Panc1 (cell line): ENCODE measurements at regions not wholly inside any gene's neighbourhood (a gene's known extent, or its start where the extent isn't known, plus 50 kb on each side); places are given as distances from the start of the nearest gene placed in this dataset.

ENCODE experiments used
- CTCF ChIP-seq: fragments of 450-650 bp; IDR thresholded peaks from 2 replicates; pipeline ENCODE4 v1.5.1; 2017; ENCODE audit warnings: mild to moderate bottlenecking
- POLR2AphosphoS5 ChIP-seq: IDR thresholded peaks from 2 replicates; pipeline ENCODE4 v1.6.1; 2012; ENCODE audit warnings: mild to moderate bottlenecking, low read depth, low read length, moderate library complexity
- SIN3A ChIP-seq: IDR thresholded peaks from 2 replicates; pipeline ENCODE4 v1.6.1; 2012; ENCODE audit warnings: low read depth, mild to moderate bottlenecking, low read length, moderate library complexity, borderline replicate concordance; ENCODE audit not compliant: insufficient read depth
- TF ChIP-seq, protein P1 (sequence below), 2 experiments: IDR thresholded peaks; 2 replicates each; pipeline ENCODE4 v1.6.1; 2011 to 2012; ENCODE audit warnings: low read depth in 2 of 2, control low read depth in 1 of 2, low read length in 1 of 2, mild to moderate bottlenecking in 1 of 2, moderate library complexity in 1 of 2; ENCODE audit not compliant: insufficient read depth in 1 of 2

DNA sequence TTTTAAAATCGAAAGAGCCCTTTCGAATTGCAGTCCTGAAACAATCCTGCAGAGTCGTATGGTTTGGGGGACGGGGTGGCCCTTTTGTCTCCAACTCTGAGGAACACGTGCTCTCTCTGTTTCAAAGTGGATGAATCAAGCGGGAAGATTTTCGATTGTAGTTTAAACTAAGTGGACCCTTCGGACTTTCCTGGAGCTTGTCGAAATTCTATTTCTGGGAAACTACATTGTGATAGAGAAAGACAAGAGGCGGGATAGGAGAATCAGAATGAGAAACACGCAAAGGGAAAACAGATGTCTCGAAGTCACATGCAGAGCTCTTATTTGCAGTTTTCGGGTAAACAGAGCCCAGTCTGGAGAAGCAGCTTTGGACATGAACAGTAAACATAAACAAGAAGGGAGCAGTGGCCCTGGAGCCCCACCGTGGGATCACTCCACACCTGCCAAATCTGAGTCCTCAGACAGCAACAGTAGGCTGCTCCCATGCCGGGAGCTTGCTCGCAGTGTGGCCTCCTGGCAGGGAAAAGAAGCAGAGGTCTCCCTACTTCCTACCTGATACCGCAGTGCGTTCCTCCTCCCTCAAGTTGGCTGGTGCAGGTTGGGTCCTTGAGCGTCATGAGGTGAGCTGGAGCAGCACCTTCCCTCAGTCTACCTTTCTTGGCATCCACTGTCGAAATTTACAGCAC lies 202.4 kb downstream of the SLC4A3 start:
- TF ChIP-seq CTCF (no peak), SIN3A (no peak), POLR2AphosphoS5 (no peak)
- TF ChIP-seq, protein P1, sequence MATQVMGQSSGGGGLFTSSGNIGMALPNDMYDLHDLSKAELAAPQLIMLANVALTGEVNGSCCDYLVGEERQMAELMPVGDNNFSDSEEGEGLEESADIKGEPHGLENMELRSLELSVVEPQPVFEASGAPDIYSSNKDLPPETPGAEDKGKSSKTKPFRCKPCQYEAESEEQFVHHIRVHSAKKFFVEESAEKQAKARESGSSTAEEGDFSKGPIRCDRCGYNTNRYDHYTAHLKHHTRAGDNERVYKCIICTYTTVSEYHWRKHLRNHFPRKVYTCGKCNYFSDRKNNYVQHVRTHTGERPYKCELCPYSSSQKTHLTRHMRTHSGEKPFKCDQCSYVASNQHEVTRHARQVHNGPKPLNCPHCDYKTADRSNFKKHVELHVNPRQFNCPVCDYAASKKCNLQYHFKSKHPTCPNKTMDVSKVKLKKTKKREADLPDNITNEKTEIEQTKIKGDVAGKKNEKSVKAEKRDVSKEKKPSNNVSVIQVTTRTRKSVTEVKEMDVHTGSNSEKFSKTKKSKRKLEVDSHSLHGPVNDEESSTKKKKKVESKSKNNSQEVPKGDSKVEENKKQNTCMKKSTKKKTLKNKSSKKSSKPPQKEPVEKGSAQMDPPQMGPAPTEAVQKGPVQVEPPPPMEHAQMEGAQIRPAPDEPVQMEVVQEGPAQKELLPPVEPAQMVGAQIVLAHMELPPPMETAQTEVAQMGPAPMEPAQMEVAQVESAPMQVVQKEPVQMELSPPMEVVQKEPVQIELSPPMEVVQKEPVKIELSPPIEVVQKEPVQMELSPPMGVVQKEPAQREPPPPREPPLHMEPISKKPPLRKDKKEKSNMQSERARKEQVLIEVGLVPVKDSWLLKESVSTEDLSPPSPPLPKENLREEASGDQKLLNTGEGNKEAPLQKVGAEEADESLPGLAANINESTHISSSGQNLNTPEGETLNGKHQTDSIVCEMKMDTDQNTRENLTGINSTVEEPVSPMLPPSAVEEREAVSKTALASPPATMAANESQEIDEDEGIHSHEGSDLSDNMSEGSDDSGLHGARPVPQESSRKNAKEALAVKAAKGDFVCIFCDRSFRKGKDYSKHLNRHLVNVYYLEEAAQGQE (IDR thresholded peaks at IDR 0.05; ENCODE audit: insufficient read depth in 1 of 2, low read depth in 2 of 2, low read length in 1 of 2), result no peak
